GM19328 (cell line): ENCODE measurements at regions not wholly inside any gene's neighbourhood (a gene's known extent, or its start where the extent isn't known, plus 50 kb on each side); places are given as distances from the start of the nearest gene placed in this dataset.
A peak's percentile ranks its signal among the peaks of the same experiment; 100 is the strongest.

Experiments used
- ATAC-seq: cut with Tn5 transposase; IDR thresholded peaks from one replicate; pipeline ENCODE4 v1.9.1; 2021; ENCODE audit warnings: mild to moderate bottlenecking, moderate library complexity; ENCODE audit not compliant: unreplicated experiment

DNA sequence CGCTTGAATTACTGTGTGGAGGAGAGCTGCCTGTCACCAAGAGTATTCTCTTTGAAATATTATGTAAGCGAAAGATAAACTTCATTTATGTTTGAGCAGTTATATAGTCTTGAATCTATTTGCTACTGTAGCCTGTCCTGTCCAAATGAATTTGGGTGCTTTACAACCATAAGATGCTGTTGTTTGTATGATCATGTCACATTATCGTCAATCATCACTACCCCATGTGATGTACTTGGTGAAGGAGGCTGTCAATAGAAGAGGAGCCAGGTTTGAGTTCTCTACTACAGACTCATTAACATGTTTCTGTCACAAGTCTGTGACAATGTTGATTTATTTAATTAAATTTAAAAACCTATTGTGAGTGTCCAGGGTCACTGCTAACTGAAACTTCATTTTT, 403.3 kb upstream of the MEF2C start:
- ATAC-seq, result no peak

DNA sequence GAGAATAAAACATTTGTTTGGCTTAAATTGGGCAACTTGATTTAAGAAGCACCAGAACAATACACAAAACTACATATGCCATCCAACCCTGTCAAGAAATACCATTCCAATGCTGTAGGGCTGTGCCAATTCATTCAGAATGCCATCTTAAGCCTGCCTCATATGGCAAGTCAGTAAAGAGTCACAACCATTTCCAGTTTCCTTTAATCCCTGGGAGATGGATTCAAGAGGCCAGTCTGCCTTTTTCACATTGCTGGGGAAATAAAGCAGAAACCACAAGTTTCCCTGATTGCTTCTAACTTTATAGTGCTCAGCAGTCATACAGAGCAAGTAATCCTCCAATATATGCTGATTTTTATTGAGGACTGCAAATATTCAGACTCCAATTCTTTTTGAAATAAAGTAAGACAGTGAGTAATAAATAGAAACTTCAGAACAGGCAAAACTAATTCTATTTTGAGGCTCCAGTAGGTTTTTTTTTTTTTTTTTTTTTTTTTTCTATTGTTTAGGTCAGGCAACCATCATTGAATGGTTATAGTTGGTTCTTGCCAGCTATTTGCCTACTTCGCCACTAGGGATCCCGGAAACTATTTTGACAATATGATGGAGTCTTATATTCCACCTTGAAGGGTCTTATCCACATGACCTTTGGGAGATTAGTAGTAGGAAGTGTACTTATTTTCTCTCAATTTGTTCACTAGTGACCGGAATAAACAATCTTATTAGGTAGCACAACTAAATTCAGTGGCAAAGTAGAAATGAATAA, 400.9 kb upstream of the MEF2C start:
- ATAC-seq, result no peak

DNA sequence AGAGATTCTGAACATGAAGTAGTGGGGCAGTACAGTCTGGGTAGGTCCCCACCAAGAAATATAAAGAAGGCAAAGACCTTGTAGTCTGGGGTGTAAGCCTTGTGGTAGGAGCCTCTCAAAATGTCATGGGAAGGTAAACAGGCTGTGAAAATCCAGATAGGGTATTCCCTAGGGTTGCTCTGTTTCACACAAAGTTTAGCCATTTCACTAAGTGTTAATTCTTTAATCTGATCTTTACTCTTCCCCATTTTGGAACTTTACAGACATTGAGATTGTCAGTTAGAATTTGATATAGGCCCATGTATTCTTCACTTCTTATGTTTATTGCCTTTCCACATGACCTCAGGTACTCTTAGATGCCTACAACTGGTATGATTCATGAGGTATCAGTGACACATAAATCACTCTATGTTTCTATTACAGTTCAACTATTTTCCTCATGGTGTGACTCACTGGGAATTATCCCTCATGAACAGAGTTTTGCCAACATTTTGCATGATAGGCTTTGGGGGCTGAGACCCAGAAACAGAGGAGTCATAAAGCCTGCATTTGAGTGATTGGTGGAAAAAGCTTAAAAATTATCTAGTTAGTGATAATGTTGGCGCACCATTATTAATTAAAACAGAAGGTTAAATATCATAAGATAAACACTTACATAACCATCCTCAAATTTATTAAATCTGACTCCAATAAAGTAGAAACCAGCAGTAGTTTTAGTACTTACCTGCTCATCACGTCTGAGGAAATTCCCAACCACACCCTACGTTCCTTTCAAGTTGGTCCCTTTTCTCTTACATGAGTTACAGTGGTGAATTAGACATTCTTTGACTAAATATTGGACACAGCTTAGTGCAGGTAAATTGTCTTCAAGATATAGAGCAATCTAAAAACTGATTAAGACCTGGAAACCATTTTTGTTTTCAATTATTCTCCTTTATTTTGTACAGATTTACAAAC, 399.8 kb upstream of the MEF2C start:
- ATAC-seq, result no peak

DNA sequence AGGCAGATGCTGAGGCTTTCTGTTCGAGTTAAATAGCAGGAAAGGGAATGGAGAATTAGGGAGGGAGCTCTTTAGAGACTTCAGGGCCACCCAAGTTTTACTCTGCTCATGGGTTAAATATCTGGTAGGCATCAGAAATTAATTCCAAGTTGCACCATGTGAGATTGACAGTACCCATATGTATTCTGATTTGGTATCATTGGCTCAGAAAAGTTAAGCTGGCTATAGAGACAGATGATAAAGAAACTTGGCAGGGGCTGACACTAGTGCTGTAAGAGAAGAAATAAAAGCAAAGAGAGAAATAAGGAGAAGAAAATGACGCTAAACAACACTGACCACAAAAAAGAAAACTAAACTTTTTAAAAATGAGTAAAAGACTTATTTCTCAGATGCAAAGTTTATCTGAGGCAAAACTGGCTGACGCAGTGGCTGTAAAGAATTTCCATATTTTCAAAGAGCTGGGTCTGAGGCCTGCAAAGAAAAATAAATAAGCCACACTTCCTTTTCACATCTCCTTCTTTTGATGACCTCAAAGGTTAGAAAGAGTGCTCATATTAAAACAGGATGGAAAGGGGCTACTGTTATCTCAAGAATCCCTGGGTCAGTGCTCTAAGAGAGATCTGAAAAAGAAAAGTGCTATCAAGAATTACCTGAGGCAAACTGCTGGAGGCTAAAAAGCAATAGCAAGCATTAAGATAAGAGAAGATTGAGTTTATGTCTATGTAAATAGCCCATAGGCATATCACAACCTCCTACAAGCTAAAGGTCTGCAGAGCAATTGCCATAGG, 399.0 kb upstream of the MEF2C start:
- no peak for ATAC-seq

DNA sequence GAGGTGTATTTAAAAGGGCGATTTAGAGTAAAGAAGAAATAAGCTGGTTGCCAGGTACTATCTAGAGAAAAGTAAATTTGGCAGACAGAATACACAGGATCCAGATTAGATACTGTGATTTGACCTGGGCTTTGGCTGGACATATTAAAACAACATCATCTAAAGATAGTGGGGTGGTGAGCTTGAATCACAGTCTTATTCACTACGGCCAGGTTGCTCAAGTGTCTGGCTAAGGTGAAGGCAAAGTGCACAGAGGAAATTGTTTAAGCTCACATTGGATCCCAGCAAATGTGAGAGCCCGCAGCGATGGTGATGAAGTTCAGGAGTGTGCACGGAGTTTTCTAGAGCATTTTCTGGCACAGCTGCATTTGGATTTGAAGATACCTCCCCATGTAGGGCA, 398.2 kb upstream of the MEF2C start:
- ATAC-seq, result no peak

DNA sequence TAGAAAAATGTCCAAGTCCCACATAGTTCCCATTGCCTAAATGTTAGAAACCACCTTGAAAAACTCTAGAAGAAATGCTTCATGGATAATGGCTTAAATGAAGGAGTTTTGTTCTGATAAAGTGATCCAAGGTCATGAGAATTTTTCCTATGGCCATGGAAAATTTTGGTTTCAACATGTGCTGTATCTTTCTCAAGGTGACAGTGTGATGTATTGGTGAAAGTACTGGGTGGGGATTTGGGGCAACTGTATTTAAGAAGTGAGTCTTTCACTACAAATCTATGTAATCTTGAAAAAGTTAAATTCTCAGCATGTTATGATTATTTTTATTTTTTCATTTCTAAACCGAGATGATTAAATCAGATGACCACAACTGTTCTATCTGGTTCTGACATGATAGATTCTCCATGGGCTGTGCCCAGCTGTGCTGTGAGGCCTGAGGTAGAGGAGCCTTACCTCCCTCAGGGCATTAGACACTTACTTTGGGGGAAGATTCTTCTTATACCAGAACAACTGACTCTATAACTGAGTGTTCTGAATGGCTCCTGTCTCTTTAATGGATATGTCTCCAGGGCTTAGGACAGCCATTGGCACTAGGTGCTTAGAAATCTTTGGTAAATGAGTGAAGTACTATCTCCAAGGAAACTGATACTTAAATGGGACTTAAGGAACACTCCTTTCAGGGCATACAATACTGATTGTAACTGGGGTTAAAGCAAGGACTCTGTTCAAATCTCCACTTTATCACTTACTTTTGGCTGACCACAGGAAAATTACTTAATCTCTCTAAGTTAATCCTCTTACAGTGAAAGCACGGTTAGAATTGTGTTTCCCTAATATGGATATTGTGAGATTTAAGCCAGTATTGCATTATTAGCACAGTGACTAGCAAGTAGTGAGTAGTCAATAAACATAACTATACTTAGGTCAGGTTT, 397.4 kb upstream of the MEF2C start:
- no peak for ATAC-seq

DNA sequence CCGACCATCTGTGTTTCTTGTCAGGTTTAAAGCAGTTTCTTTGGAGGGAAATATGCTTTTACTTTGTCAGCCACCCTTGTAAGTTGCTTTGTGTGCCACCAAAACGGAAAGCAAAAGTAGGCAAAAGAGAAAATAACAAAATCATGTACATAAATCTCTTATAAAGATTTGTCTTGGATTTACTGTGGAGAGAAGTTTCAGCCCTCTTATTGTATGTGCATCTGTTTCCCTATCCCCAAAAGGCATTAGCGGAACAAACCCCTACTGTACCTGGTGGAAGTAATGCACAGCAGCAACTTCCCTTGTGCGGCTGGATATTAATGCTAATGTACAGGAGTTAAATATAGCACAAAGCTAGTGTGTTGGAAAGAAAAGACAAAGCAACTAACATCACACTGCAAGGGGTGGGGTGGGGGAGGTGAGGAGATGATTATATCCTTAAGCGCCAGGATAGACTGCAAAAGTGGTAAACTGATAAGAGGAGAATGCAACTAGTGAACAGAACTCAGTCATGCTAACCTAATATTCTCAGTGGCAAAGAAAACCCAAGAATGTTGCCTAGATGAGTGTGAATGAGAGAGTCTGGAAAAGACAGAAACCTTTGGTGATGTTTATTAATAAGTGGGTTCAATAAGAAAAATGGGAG, 396.5 kb upstream of the MEF2C start:
- ATAC-seq, result no peak

DNA sequence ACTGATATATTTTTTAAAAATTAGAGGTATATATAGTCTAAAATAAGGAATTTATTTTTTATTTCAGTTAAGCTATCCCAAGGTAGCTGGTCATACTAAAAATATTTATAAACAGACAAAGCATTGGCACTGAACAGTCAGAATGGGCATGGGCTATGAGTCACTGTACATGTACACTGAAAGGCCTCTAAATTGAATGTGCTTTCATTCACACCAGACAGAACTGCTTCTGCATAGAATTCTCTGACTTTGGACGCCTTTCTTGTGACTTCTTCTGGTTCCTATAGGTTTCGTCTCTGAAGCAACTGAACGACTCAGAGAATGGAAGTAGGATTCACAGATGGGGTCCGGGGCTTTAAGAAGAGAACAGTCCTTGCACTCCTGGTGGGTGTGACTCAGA, 394.8 kb upstream of the MEF2C start:
- ATAC-seq, result no peak

DNA sequence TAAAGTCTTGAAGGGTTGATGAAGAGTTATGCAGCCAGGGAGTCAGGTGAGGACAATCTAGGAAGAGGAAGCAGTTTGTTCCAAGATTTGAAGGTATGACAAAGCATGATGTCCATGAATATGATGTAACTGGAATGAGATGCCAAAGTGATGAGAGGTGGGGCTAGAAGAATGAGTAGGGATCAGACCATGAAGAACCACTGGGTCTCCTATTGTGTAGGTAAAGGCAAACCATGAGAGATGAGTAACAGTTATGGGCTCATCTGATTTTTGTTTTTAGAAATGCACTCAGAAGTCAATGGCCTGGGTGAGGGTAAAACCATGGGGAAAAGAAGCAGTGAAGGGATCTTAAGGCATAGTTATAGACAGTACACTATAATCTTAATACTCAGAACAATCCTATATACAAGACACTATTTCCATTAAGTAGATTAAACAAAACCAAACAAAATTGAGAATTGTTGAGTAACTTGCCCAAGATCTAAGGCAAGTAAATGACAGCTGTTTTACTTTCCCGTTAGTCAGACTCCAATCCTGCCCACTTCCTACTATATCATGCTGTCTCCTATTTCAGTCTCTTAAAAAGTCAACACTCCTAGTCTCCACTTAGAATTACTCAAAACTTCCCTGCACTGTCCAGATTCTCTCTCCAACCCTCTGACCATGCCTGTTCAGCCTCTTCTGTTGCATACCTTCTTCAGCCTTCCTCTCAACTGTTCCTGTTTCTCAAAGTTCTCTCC, 393.8 kb upstream of the MEF2C start:
- ATAC-seq, result no peak

DNA sequence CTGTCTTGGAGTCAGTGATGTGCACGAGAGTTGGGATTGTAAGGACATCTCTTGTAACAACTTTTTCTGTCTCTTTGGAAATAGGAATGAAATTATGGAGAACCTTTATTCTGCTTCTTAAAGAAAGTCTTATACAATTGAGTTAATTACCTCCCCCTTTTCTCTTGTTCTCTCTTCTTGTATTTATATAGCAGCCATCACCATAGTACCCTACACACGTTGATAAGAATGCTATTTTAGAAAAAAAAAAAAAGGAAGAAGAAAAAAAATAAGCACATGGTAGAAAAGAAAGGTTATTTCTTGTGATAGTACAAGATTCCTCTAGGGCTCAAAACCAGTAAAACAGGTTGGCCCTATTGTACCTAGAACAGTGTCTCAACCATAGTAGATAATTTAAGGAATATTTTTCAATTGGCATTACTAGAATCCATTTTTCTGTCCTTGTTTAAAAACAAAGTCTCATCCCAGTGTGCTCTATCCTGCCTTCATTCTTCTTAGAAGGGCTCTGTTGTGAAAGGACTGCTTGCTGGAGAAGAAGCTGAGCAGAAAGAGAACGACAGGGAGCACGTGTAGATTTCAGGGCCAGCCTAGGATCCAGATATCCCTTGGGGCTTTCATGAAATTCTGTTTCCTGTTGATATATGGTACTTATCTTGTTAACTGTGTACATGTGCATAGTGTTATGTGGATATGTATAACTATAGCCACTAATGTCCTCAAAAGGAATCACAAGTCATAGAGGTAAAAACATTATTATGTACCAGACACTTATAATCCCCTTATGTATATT, 392.3 kb upstream of the MEF2C start:
- ATAC-seq, result no peak

DNA sequence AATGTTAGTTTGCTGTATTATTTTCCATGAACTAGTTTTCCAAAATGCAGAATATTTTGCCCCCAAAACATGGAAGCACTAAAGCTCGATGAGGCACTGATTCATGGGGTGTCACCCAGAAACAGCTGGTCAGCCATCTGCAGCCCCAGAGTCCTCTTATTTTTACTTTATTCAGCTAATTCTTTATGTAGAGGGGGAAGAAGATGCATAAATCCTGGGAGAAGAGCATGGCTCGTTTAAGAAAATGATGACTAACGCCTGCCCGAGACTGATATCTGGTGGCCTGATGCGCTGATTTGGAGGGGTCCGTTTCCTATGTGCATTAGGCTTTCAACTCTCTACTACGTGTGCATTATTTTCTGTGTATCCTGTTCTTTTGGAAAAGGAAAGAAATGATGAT, 390.3 kb upstream of the MEF2C start:
- ATAC-seq, result no peak

DNA sequence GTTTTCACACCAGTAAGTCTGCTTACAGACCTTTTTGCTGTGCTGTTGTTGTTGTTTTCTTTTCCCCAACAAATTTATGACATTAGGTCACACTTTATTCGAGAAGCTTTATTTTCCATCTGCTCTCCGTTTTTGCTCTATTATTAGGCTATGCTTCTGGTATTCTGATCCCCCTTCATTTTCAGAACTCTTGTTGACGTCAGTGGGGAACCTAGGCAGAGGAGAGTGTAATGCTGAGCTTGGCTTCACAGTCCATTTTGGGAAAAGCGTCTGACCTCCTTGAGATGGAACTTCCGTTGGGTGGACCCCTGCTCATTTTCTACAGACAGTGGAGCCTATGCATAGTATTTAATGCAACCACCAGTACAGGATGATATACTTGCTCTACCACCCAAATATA, 387.9 kb upstream of the MEF2C start:
- peak; percentile 5 for ATAC-seq

DNA sequence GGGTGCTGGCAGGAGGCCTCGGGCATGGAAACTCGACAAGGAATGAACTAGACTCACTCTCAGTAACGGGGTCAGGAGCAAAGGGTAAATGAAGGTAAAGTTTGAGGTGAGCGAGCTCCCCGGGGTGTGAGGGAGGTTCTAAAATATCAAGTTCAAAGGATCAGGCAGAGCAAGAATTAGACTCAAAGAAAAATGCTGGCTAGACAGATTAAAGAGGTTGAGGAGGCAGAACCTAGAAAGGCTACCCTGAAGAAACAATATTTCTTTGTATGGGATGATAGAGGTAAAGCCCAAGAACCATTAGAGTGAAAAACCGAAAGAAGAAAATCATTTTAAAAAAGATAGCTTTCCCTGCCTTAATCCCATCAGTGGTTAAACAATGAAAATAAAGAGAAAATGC, 386.7 kb upstream of the MEF2C start:
- no peak for ATAC-seq

DNA sequence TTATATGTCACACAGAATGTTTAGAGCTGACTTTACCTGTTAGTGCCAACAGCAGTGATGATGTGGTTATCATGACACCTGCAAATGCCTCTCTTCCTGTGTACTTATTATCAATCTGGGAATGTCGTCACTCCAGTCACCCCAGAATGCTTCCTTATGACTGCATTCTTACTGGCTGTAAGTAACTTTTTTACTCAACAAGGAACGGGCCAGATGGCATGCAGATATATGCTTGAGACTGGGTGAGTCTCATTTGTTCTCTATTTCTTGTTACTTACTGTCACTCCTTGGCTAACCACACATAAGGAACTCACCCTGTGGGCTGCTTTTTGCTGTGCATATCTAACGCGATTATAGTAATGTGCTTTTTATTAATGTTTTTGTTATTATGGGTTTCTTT, 385.5 kb upstream of the MEF2C start:
- no peak for ATAC-seq

DNA sequence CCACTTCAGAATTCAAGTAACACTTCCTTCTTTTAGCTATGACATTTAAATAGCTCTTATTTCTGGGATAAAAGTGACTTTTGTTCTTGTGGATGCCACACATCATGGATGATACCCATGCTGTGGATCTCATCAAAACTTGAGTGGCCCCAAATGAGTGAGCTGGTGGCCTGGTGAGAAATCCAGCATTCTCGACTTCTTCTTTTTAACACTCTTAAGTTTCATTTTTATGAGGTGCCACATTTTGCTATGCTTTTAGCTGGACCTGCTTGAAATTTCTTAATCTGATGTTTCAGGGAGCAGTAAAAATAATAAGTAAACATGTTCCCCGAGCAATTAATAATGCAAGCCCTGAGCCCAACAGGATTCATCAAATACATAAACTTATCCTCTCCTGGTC, 384.8 kb upstream of the MEF2C start:
- no peak for ATAC-seq

DNA sequence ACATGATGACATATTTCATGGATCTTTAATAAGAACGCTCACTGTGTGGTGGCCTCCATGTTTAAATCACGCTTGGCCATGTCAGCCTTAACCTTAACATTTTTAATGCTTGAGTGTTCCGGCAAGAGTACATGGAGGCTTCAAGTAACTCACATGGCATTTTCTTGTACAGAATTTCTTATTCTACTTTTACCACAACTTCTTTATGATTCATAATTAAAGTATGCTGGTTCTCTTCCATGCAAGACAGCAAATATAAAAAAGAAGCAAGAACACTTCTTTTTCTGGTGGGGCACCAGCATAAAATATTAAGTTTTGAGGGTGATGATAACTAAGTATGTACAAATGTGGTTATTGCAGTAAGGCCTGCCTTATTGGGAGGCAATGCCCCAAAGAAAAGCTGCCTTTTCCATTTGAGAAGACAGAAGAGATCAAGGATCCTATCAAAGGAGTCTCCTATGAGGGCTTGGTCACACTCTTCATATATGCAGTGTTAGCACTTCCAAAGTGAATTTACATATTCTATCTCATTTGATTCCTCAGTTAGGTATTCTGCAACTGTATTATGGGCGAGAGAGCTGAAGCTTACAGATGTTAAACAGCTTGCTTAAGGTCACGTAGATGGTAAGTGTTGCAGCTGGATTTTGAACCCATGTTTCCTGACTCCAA, 382.7 kb upstream of the MEF2C start:
- ATAC-seq, result no peak

DNA sequence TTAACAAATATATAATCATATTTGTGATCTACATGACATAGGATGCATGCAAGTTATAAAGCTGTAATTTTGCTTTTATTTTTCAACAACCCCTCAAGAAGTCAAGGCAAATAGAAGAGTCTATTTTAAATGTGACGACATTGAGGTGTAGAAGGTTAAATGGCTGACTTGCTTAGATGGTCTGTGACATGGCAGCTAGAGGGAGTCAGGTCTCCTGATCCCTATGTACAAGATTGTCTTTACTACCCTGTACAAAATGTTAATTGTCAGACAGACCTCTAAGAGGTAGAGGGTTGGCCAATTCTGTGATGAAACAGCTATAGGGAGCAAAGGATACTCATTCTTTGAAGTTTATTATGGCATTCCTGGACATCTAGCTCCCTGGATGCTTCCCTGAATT, 380.9 kb upstream of the MEF2C start:
- ATAC-seq, result no peak

DNA sequence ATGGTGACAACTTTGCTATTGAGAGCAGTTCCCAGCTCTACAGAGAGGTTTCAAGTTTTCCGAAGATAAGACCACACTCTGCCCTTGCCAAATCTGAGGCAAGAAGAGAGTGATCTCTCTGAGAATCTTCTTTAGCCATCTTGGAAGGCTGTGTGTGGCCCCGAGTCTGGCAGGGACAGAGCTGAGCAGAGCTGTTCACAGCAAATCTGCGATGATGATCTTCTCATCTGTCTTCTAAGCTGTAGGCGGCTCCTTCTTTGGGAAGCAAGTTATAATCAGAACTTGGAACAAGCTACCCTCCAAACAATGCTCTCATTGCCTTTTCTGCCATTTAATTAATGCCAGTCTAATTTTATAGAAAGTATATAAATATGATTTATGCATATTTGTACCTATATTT, 379.0 kb upstream of the MEF2C start:
- no peak for ATAC-seq
